ENCODE measurements at regions not wholly inside any gene's neighbourhood (a gene's known extent, or its start where the extent isn't known, plus 50 kb on each side); places are given as distances from the start of the nearest gene placed in this dataset.
"Not testable (repeated sequence)": the region's sequence is repeated elsewhere in the genome, so short reads cannot be mapped to it uniquely, and the experiment has no call there.

- no peaks in the 10 kb centered on the region for H3K27me3 ChIP-seq (ENCODE audit: control insufficient read depth in 1 of 2, insufficient read depth in 2 of 2, low read length in 2 of 2)
- H3K9ac ChIP-seq (ENCODE audit: low read length in 2 of 2) = no peak overlapping the region
- no peaks in the 10 kb centered on the region for H3K36me3 ChIP-seq (ENCODE audit: control insufficient read depth in 2 of 2, insufficient read depth in 2 of 2, low read length in 2 of 2)
- H3K4me1 ChIP-seq (ENCODE audit: control insufficient read depth, insufficient read depth, low read length) = no peaks in the 10 kb centered on the region
- H3K9me3 ChIP-seq (ENCODE audit: control insufficient read depth in 2 of 2, low read length in 2 of 2) = peaks cover 0 to under 1% of the 10 kb centered on the region in 2 donors
- H3K4me3 ChIP-seq (ENCODE audit: low read length in 2 of 2) = no peak overlapping the region
- H3K27ac ChIP-seq (ENCODE audit: low read length) = no peak overlapping the region
Measured at GRCh38 chr4:18185491-18185890, 163.9 kb upstream of the LCORL start.

GRCh38 chr4:18180892-18181291, 159.3 kb upstream of the LCORL start:
- Histone ChIP-seq H3K27ac (ENCODE audit: low read length) (no peak overlapping the region), H3K9me3 (ENCODE audit: control insufficient read depth in 2 of 2, low read length in 2 of 2) (peaks cover 0 to 5% of the 10 kb centered on the region in 2 donors), H3K36me3 (ENCODE audit: control insufficient read depth in 2 of 2, insufficient read depth in 2 of 2, low read length in 2 of 2) (no peaks in the 10 kb centered on the region), H3K4me3 (ENCODE audit: low read length in 2 of 2) (no peak overlapping the region), H3K4me1 (ENCODE audit: control insufficient read depth, insufficient read depth, low read length) (no peaks in the 10 kb centered on the region), H3K27me3 (ENCODE audit: control insufficient read depth in 1 of 2, insufficient read depth in 2 of 2, low read length in 2 of 2) (no peaks in the 10 kb centered on the region), H3K9ac (ENCODE audit: low read length in 2 of 2) (no peak overlapping the region)

GRCh38 chr4:18180122-18180521, 158.6 kb upstream of the LCORL start:
- Histone ChIP-seq H3K27ac (ENCODE audit: low read length) (no peak overlapping the region), H3K9me3 (ENCODE audit: control insufficient read depth in 2 of 2, low read length in 2 of 2) (peaks cover 0 to 5% of the 10 kb centered on the region in 2 donors), H3K4me3 (ENCODE audit: low read length in 2 of 2) (no peak overlapping the region), H3K36me3 (ENCODE audit: control insufficient read depth in 2 of 2, insufficient read depth in 2 of 2, low read length in 2 of 2) (no peaks in the 10 kb centered on the region), H3K4me1 (ENCODE audit: control insufficient read depth, insufficient read depth, low read length) (no peaks in the 10 kb centered on the region), H3K27me3 (ENCODE audit: control insufficient read depth in 1 of 2, insufficient read depth in 2 of 2, low read length in 2 of 2) (no peaks in the 10 kb centered on the region), H3K9ac (ENCODE audit: low read length in 2 of 2) (no peak overlapping the region)

GRCh38 chr4:18171896-18172295, 150.3 kb upstream of the LCORL start:
- Histone ChIP-seq H3K4me1 (ENCODE audit: control insufficient read depth, insufficient read depth, low read length) (no peaks in the 10 kb centered on the region), H3K27ac (ENCODE audit: low read length) (no peak overlapping the region), H3K4me3 (ENCODE audit: low read length in 2 of 2) (no peak overlapping the region), H3K9me3 (ENCODE audit: control insufficient read depth in 2 of 2, low read length in 2 of 2) (peaks cover 0 to 2% of the 10 kb centered on the region in 2 donors), H3K36me3 (ENCODE audit: control insufficient read depth in 2 of 2, insufficient read depth in 2 of 2, low read length in 2 of 2) (no peaks in the 10 kb centered on the region), H3K9ac (ENCODE audit: low read length in 2 of 2) (no peak overlapping the region), H3K27me3 (ENCODE audit: control insufficient read depth in 1 of 2, insufficient read depth in 2 of 2, low read length in 2 of 2) (no peaks in the 10 kb centered on the region)

- Histone ChIP-seq H3K4me3 (ENCODE audit: low read length in 2 of 2) (no peak overlapping the region), H3K9me3 (ENCODE audit: control insufficient read depth in 2 of 2, low read length in 2 of 2) (no peaks in the 10 kb centered on the region), H3K27ac (ENCODE audit: low read length) (no peak overlapping the region), H3K27me3 (ENCODE audit: control insufficient read depth in 1 of 2, insufficient read depth in 2 of 2, low read length in 2 of 2) (no peaks in the 10 kb centered on the region), H3K36me3 (ENCODE audit: control insufficient read depth in 2 of 2, insufficient read depth in 2 of 2, low read length in 2 of 2) (no peaks in the 10 kb centered on the region), H3K4me1 (ENCODE audit: control insufficient read depth, insufficient read depth, low read length) (no peaks in the 10 kb centered on the region), H3K9ac (ENCODE audit: low read length in 2 of 2) (no peak overlapping the region)
Measured at GRCh38 chr4:18167831-18168230, 146.3 kb upstream of the LCORL start.

GRCh38 chr4:18166925-18167324, 145.4 kb upstream of the LCORL start:
- no peak overlapping the region for H3K4me3 ChIP-seq (ENCODE audit: low read length in 2 of 2)
- H3K9me3 ChIP-seq (ENCODE audit: control insufficient read depth in 2 of 2, low read length in 2 of 2) = no peaks in the 10 kb centered on the region
- H3K9ac ChIP-seq (ENCODE audit: low read length in 2 of 2) = no peak overlapping the region
- H3K27ac ChIP-seq (ENCODE audit: low read length) = no peak overlapping the region
- no peaks in the 10 kb centered on the region for H3K36me3 ChIP-seq (ENCODE audit: control insufficient read depth in 2 of 2, insufficient read depth in 2 of 2, low read length in 2 of 2)
- H3K4me1 ChIP-seq (ENCODE audit: control insufficient read depth, insufficient read depth, low read length) = no peaks in the 10 kb centered on the region
- no peaks in the 10 kb centered on the region for H3K27me3 ChIP-seq (ENCODE audit: control insufficient read depth in 1 of 2, insufficient read depth in 2 of 2, low read length in 2 of 2)

- Histone ChIP-seq H3K9ac (ENCODE audit: low read length in 2 of 2) (no peak overlapping the region), H3K4me3 (ENCODE audit: low read length in 2 of 2) (no peak overlapping the region), H3K4me1 (ENCODE audit: control insufficient read depth, insufficient read depth, low read length) (no peaks in the 10 kb centered on the region), H3K27me3 (ENCODE audit: control insufficient read depth in 1 of 2, insufficient read depth in 2 of 2, low read length in 2 of 2) (no peaks in the 10 kb centered on the region), H3K36me3 (ENCODE audit: control insufficient read depth in 2 of 2, insufficient read depth in 2 of 2, low read length in 2 of 2) (no peaks in the 10 kb centered on the region), H3K9me3 (ENCODE audit: control insufficient read depth in 2 of 2, low read length in 2 of 2) (no peaks in the 10 kb centered on the region), H3K27ac (ENCODE audit: low read length) (no peak overlapping the region)
Measured at GRCh38 chr4:18162453-18162852, 140.9 kb upstream of the LCORL start.

GRCh38 chr4:18159117-18159912, 137.8 kb upstream of the LCORL start:
- not testable (repeated sequence) for H3K4me3 ChIP-seq (ENCODE audit: low read length in 2 of 2); H3K27me3 ChIP-seq (ENCODE audit: control insufficient read depth in 1 of 2, insufficient read depth in 2 of 2, low read length in 2 of 2); H3K9me3 ChIP-seq (ENCODE audit: control insufficient read depth in 2 of 2, low read length in 2 of 2); H3K9ac ChIP-seq (ENCODE audit: low read length in 2 of 2); H3K36me3 ChIP-seq (ENCODE audit: control insufficient read depth in 2 of 2, insufficient read depth in 2 of 2, low read length in 2 of 2); H3K27ac ChIP-seq (ENCODE audit: low read length); H3K4me1 ChIP-seq (ENCODE audit: control insufficient read depth, insufficient read depth, low read length)

GRCh38 chr4:18155067-18156041, 133.8 kb upstream of the LCORL start:
- Histone ChIP-seq H3K27me3 (ENCODE audit: control insufficient read depth in 1 of 2, insufficient read depth in 2 of 2, low read length in 2 of 2) (no peaks in the 10 kb centered on the region), H3K4me1 (ENCODE audit: control insufficient read depth, insufficient read depth, low read length) (no peaks in the 10 kb centered on the region), H3K36me3 (ENCODE audit: control insufficient read depth in 2 of 2, insufficient read depth in 2 of 2, low read length in 2 of 2) (no peaks in the 10 kb centered on the region), H3K4me3 (ENCODE audit: low read length in 2 of 2) (no peak overlapping the region), H3K9me3 (ENCODE audit: control insufficient read depth in 2 of 2, low read length in 2 of 2) (no peaks in the 10 kb centered on the region), H3K27ac (ENCODE audit: low read length) (no peak overlapping the region), H3K9ac (ENCODE audit: low read length in 2 of 2) (no peak overlapping the region)

GRCh38 chr4:18138076-18138665, 116.6 kb upstream of the LCORL start:
- no peak overlapping the region for H3K4me3 ChIP-seq (ENCODE audit: low read length in 2 of 2)

More at GRCh38 chr4:18138076-18138665, 116.6 kb upstream of the LCORL start:
- Histone ChIP-seq H3K27me3 (ENCODE audit: control insufficient read depth in 1 of 2, insufficient read depth in 2 of 2, low read length in 2 of 2) (no peaks in the 10 kb centered on the region), H3K9ac (ENCODE audit: low read length in 2 of 2) (no peak overlapping the region), H3K4me1 (ENCODE audit: control insufficient read depth, insufficient read depth, low read length) (no peaks in the 10 kb centered on the region), H3K27ac (ENCODE audit: low read length) (no peak overlapping the region), H3K9me3 (ENCODE audit: control insufficient read depth in 2 of 2, low read length in 2 of 2) (no peaks in the 10 kb centered on the region), H3K36me3 (ENCODE audit: control insufficient read depth in 2 of 2, insufficient read depth in 2 of 2, low read length in 2 of 2) (no peaks in the 10 kb centered on the region)
